Esophagus muscularis mucosa (tissue), 4 donors: ENCODE measurements at regions not wholly inside any gene's neighbourhood (a gene's known extent, or its start where the extent isn't known, plus 50 kb on each side); places are given as distances from the start of the nearest gene placed in this dataset.

Experiments
- DNase-seq: peaks from one replicate; pipeline ENCODE4 v3.0.0-alpha.2; 2017; ENCODE audit errors: extremely low spot score
- H3K27ac ChIP-seq, 4 donors: fragments of 200-600 bp; sonication (generic); replicated peaks in 1 of 4; 1 replicate in 3 of 4; 2 replicates in 1 of 4; pipeline ENCODE4 v1.5.1; 2016 to 2019; ENCODE audit warnings: mild to moderate bottlenecking in 1 of 4
- H3K27me3 ChIP-seq, 4 donors: fragments of 200-600 bp; sonication (generic); one replicate each; pipeline versions ENCODE4 v1.5.1 to v1.6.0; 2016 to 2019
- H3K36me3 ChIP-seq, 4 donors: fragments of 200-600 bp; sonication (generic); one replicate each; pipeline ENCODE4 v1.5.1; 2016 to 2019
- H3K4me1 ChIP-seq, 4 donors: fragments of 200-600 bp; sonication (generic); one replicate each; pipeline ENCODE4 v1.5.1; 2016 to 2019
- H3K4me3 ChIP-seq, 4 donors: fragments of 200-600 bp; sonication (generic); 1 replicate in 2 of 4; 2 replicates in 2 of 4; pipeline ENCODE4 v1.5.1; 2016 to 2019; ENCODE audit warnings: mild to moderate bottlenecking in 4 of 4, moderate library complexity in 1 of 4
- H3K9me3 ChIP-seq, 4 donors: fragments of 200-600 bp; sonication (generic); 1 replicate in 3 of 4; 2 replicates in 1 of 4; pipeline ENCODE4 v1.5.1; 2016 to 2019
- EP300 ChIP-seq: sonication (generic); formaldehyde crosslinking; IDR thresholded peaks from one replicate; pipeline ENCODE4 v1.6.1; 2017; ENCODE audit warnings: antibody characterized with exemption
- POLR2A ChIP-seq: fragments of 450-650 bp; IDR thresholded peaks from one replicate; pipeline ENCODE4 v1.6.1; 2017; ENCODE audit warnings: antibody characterized with exemption, moderate library complexity, mild to moderate bottlenecking, low read depth
- POLR2AphosphoS5 ChIP-seq, 2 donors: sonication (generic); formaldehyde crosslinking; IDR thresholded peaks; one replicate each; pipeline ENCODE4 v1.6.1; 2017; ENCODE audit warnings: antibody characterized with exemption in 2 of 2
- WGBS: methylation state at CpG from one replicate; pipeline ENCODE4 v1.1.5; 2018; 5-methylcytosine and 5-hydroxymethylcytosine counted together
- intact Hi-C: fragments of 100-400 bp; cut with DNase I; formaldehyde crosslinking; loops from one replicate; pipeline ENCODE4 v1.15.1; 2023
- TF ChIP-seq, protein P1 (sequence below), 3 experiments: fragments of 200-600 bp in 2 of 3; fragments of 450-650 bp in 1 of 3; sonication (generic) in 2 of 3; IDR thresholded peaks; one replicate each; pipeline ENCODE4 v1.5.1; 2017 to 2019; ENCODE audit warnings: antibody characterized with exemption in 3 of 3, mild to moderate bottlenecking in 2 of 3, moderate library complexity in 1 of 3

DNA sequence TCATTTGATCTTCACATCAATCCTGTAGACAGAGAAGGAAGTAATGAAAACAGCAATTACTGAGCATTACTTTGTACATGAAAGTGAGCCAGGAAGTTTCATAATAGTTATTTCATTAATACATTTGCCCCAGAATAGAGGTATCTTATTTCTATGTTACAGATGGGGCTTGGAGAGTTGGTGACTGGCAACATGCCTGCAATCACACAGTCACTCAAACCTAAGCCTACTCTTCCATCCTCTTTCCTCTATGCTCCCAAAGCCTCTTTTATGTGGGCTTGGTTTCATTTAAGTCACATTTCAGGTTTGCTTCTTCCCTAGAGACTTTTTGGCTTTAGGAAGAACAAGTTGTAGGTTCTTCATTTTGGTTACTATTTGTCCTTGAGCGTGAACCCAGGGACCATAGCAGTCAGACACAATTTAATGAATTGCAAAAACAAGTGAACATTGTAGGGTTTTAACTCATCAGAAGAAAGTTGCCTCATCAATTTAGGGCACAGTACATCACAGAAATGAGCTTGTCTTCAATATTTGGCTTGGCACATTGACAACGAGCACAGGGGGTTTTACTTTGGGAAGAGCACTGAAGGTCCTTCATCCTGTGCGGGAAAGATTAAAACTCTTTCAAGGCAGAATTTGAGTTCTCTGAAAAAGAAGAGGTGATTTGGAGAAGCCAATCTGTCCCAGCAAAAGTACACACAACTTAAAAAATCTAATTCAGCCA is 381.1 kb downstream of the TMEM38B start:
- H3K9me3 ChIP-seq, result no peaks in the 10 kb centered on the region
- DNase-seq, result no peak
- H3K27ac ChIP-seq, result no peak overlapping the region
- H3K27me3 ChIP-seq, result no peaks in the 10 kb centered on the region
- peaks cover 0 to 5% (median 0%) of the 10 kb centered on the region in 4 donors for H3K4me1 ChIP-seq
- no peak overlapping the region for H3K4me3 ChIP-seq
- H3K36me3 ChIP-seq, result no peaks in the 10 kb centered on the region
- TF ChIP-seq, protein P1, sequence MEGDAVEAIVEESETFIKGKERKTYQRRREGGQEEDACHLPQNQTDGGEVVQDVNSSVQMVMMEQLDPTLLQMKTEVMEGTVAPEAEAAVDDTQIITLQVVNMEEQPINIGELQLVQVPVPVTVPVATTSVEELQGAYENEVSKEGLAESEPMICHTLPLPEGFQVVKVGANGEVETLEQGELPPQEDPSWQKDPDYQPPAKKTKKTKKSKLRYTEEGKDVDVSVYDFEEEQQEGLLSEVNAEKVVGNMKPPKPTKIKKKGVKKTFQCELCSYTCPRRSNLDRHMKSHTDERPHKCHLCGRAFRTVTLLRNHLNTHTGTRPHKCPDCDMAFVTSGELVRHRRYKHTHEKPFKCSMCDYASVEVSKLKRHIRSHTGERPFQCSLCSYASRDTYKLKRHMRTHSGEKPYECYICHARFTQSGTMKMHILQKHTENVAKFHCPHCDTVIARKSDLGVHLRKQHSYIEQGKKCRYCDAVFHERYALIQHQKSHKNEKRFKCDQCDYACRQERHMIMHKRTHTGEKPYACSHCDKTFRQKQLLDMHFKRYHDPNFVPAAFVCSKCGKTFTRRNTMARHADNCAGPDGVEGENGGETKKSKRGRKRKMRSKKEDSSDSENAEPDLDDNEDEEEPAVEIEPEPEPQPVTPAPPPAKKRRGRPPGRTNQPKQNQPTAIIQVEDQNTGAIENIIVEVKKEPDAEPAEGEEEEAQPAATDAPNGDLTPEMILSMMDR (IDR thresholded peaks at IDR 0.05), result no peak
- TF ChIP-seq POLR2A (no peak), POLR2AphosphoS5 (IDR thresholded peaks at IDR 0.05) (no peak), EP300 (no peak)
- intact Hi-C loops, result no loop called here
- 73% methylated on average over 3 of the region's 3 CpGs for WGBS

DNA sequence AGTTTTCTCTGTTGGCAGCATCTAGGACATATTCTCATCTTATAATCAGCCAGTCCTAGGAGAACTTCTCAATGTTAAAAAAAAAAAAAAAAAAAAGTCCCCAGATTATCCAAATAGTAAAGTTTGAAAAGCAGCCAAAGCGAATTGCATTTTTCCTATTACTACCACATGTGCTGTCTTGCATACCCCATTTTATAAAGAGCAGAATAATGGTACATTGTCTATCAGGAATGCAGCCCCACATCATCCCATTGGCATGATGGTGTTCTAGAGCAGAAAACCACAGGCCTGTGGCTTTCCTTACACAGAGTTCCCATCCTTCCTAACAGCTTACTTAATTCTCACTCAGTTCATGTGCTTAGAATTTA is 381.6 kb downstream of the TMEM38B start:
- no peaks in the 10 kb centered on the region for H3K27me3 ChIP-seq
- H3K9me3 ChIP-seq, result no peaks in the 10 kb centered on the region
- no peak overlapping the region for H3K27ac ChIP-seq
- WGBS, result 45% methylated on average over 1 of the region's 1 CpG
- H3K4me1 ChIP-seq, result peaks cover 0 to 5% (median 0%) of the 10 kb centered on the region in 4 donors
- intact Hi-C loops, result no loop called here
- H3K4me3 ChIP-seq, result no peak overlapping the region
- no peaks in the 10 kb centered on the region for H3K36me3 ChIP-seq
- no peak for DNase-seq
- TF ChIP-seq POLR2A (no peak), POLR2AphosphoS5 (IDR thresholded peaks at IDR 0.05) (no peak), EP300 (no peak)
- TF ChIP-seq, protein P1 (IDR thresholded peaks at IDR 0.05), result no peak

GRCh38 chr9:106076711-106077110 is 382.4 kb downstream of the TMEM38B start:
- DNase-seq, result no peak
- H3K4me1 ChIP-seq, result peaks cover 0 to 5% (median 0%) of the 10 kb centered on the region in 4 donors
- 50% methylated on average over 1 of the region's 1 CpG for WGBS
- no peaks in the 10 kb centered on the region for H3K9me3 ChIP-seq
- no peaks in the 10 kb centered on the region for H3K36me3 ChIP-seq
- TF ChIP-seq POLR2A, result no peak
- TF ChIP-seq, protein P1 (IDR thresholded peaks at IDR 0.05), result no peak
- TF ChIP-seq EP300, result no peak
- no peak for TF ChIP-seq POLR2AphosphoS5 (IDR thresholded peaks at IDR 0.05)
- intact Hi-C loops, result no loop called here
- no peak overlapping the region for H3K27ac ChIP-seq
- H3K4me3 ChIP-seq, result no peak overlapping the region
- H3K27me3 ChIP-seq, result no peaks in the 10 kb centered on the region

DNA sequence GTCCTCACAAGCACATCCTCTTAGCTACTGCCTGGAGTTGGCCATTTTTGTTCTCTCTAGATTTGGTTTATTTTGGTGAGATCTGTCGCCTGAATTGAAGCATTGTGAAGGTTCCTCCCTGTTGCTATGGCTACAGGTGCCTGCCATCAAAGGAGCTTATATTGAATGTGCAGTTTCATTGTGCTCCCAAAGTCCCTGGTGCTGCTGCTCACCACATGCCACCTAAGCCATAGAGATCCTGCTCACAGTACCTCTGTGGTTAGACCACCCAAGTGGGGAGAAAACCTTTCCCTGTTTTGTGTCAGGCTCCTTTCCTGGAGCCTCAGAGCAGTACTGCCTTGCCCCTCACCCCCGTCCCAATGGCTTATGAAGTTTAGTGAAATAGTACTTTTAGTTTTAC is 383.4 kb downstream of the TMEM38B start:
- Histone ChIP-seq H3K4me3 (no peak overlapping the region), H3K9me3 (no peaks in the 10 kb centered on the region), H3K27ac (no peak overlapping the region), H3K4me1 (peaks cover 0 to 2% (median 0%) of the 10 kb centered on the region in 4 donors), H3K27me3 (no peaks in the 10 kb centered on the region), H3K36me3 (no peaks in the 10 kb centered on the region)
- 91% methylated on average over 2 of the region's 2 CpGs for WGBS
- intact Hi-C loops, result no loop called here
- DNase-seq, result no peak
- TF ChIP-seq POLR2AphosphoS5 (IDR thresholded peaks at IDR 0.05) (no peak), EP300 (no peak), POLR2A (no peak)
- TF ChIP-seq, protein P1 (IDR thresholded peaks at IDR 0.05), result no peak

DNA sequence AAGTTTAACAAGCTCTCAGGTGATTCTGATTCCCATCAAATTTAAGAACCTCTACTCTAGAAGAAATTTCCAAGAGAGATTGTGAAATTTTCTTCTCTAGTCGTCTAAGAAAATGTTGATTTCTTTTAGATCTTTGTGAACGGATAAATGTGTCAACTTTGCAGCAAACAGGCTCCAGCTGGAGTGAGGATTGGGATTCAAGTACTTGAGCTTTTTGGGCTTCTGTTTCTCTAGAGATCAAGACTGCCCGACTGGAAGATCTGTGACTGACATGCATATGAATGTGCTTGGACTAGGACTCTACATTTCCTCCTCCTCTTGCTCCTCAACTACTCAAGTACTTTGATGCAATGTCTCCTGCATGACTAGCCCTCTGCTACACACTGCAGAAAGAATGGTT is 388.3 kb downstream of the TMEM38B start:
- Histone ChIP-seq H3K4me3 (no peak overlapping the region), H3K27ac (no peak overlapping the region), H3K36me3 (no peaks in the 10 kb centered on the region), H3K4me1 (no peaks in the 10 kb centered on the region), H3K9me3 (peaks cover 0 to 6% (median 0%) of the 10 kb centered on the region in 4 donors), H3K27me3 (no peaks in the 10 kb centered on the region)
- intact Hi-C loops, result no loop called here
- DNase-seq, result no peak
- 52% methylated on average over 3 of the region's 3 CpGs for WGBS
- TF ChIP-seq EP300 (no peak), POLR2AphosphoS5 (IDR thresholded peaks at IDR 0.05) (no peak), POLR2A (no peak)
- TF ChIP-seq, protein P1 (IDR thresholded peaks at IDR 0.05), result no peak
